ENCODE measurements at regions not wholly inside any gene's neighbourhood (a gene's known extent, or its start where the extent isn't known, plus 50 kb on each side); places are given as distances from the start of the nearest gene placed in this dataset.

DNA sequence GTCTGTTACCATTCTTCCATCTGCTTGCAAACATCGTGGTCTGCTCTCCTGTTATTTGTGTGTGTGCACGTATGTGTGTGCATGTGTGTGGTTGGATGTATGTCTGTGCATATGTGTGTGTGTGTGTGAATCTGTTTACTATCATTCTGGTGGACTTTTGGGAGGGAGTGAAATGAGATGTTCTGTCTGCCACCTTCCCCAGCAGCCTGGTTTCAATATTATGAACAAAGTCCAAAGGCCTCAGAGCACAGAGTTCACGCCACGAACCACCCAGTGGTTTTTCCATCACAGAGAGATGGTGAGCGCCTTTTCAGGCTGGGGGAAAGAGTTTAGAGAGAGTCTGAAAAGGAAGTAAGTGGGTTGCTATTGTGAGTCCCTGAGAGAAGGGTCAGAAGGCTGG is 67.1 kb upstream of the YWHAQ start:
- Histone ChIP-seq H3K79me2 (ENCODE audit: insufficient read depth, low read length) (no peaks in the 10 kb centered on the region), H3K4me3 (replicated peaks in 1 of 3; ENCODE audit: low read depth in 2 of 3, low read length in 3 of 3) (no peak overlapping the region), H3K9ac (ENCODE audit: insufficient read depth, low read length, poor library complexity, severe bottlenecking) (no peak overlapping the region), H4K20me1 (ENCODE audit: insufficient read depth, low read length) (no peaks in the 10 kb centered on the region), H3K4me1 (ENCODE audit: control insufficient read depth in 1 of 2, insufficient read depth in 2 of 2, low read length in 2 of 2) (peaks cover 11 to 29% of the 10 kb centered on the region in 2 donors), H2AFZ (ENCODE audit: insufficient read depth, low read depth, low read length, poor library complexity, severe bottlenecking) (no peak overlapping the region), H3K27me3 (ENCODE audit: control insufficient read depth in 2 of 2, insufficient read depth in 2 of 2, low read length in 2 of 2) (no peaks in the 10 kb centered on the region), H3K4me2 (replicated peaks; ENCODE audit: extremely low read depth, low read length, poor library complexity, severe bottlenecking) (no peak overlapping the region), H3K36me3 (replicated peaks in 1 of 2; ENCODE audit: control insufficient read depth in 1 of 2, insufficient read depth in 2 of 2, low read length in 2 of 2) (no peaks in the 10 kb centered on the region), H3K27ac (ENCODE audit: low read depth in 1 of 2, low read length in 2 of 2) (no peak overlapping the region), H3K9me3 (replicated peaks in 1 of 2; ENCODE audit: control insufficient read depth in 1 of 2, insufficient read depth in 1 of 2, low read length in 2 of 2) (no peaks in the 10 kb centered on the region)
- no peak overlapping the region for H3K27ac Mint-ChIP-seq
- peaks cover 20% of the 10 kb centered on the region for H3K4me1 Mint-ChIP-seq
- no peak overlapping the region for H3K4me3 Mint-ChIP-seq
- peaks cover 1 to 4% (median 3%) of the 10 kb centered on the region in 3 donors for H3K27me3 Mint-ChIP-seq (ENCODE audit: low read depth in 3 of 3)
- DNase-seq = no peak
- intact Hi-C loops (cut with micrococcal nuclease) = no loop called here
- H3K9me3 Mint-ChIP-seq = peaks cover 0 to 2% (median 0%) of the 10 kb centered on the region in 7 donors
- WGBS (ENCODE audit: insufficient coverage) = 61% methylated on average over 5 of the region's 5 CpGs
- TF ChIP-seq, protein P1, sequence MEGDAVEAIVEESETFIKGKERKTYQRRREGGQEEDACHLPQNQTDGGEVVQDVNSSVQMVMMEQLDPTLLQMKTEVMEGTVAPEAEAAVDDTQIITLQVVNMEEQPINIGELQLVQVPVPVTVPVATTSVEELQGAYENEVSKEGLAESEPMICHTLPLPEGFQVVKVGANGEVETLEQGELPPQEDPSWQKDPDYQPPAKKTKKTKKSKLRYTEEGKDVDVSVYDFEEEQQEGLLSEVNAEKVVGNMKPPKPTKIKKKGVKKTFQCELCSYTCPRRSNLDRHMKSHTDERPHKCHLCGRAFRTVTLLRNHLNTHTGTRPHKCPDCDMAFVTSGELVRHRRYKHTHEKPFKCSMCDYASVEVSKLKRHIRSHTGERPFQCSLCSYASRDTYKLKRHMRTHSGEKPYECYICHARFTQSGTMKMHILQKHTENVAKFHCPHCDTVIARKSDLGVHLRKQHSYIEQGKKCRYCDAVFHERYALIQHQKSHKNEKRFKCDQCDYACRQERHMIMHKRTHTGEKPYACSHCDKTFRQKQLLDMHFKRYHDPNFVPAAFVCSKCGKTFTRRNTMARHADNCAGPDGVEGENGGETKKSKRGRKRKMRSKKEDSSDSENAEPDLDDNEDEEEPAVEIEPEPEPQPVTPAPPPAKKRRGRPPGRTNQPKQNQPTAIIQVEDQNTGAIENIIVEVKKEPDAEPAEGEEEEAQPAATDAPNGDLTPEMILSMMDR (IDR thresholded peaks at IDR 0.05) = no peak
- H3K36me3 Mint-ChIP-seq = no peaks in the 10 kb centered on the region

DNA sequence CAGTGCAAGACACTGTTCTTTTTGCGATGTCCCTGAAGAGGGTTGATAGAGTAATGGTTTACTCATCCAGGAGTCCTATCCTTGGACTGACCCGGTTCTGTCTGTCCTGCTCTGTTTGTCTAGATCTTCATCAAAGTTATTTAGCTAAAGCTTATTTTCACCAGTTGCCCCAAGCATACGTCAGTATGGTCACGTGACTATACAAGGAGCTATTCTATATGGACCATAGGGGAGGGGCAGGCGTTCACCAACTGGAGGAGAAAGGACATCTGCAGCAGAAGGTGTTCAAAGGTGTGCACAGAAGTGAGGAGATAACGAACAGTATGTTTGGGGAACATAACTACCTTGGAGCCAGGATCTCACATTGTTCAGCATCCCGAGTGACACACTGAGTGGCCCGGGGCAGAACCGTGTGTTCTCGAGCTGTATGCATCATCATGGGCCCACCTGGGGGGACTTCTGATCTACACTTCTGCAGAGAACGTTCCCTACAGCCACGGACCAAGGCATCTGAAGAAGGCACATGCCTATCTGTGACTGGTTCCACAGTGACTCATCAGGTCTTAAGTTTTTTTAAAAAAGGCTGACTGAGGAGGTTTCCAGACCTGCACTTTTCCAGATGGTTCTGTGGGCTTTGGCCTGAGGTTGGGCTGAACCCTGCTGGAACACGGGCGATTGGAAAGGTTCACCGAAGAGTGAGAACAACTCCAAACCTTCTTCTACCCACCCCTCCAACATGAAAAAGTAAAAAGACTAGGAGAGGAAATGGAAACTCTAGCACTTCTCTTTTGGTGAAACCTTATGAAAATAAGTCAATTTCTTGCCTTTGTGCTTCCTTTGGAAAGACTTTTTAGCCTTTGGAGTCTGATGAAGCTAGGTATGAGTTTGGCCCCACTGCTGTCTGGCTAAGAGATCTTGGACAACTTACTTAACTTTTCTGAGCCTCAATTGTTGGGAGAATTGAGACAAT is 68.6 kb upstream of the YWHAQ start:
- peak overlapping the region in 1 of 2 donors; percentile 69 for H3K27ac ChIP-seq (ENCODE audit: low read depth in 1 of 2, low read length in 2 of 2)
- peak; percentile 33 to 57 (median 33) for DNase-seq
- Mint-ChIP-seq H3K27ac (peak overlapping the region; percentile 5 to 87 (median 62)), H3K4me3 (no peak overlapping the region), H3K4me1 (peaks cover 27% of the 10 kb centered on the region), H3K9me3 (peaks cover 0 to 2% (median 0%) of the 10 kb centered on the region in 7 donors), H3K36me3 (no peaks in the 10 kb centered on the region), H3K27me3 (ENCODE audit: low read depth in 3 of 3) (peaks cover 0 to 4% (median 0%) of the 10 kb centered on the region in 3 donors)
- no peaks in the 10 kb centered on the region for H3K27me3 ChIP-seq (ENCODE audit: control insufficient read depth in 2 of 2, insufficient read depth in 2 of 2, low read length in 2 of 2)
- 68% methylated on average over 7 of the region's 15 CpGs for WGBS (ENCODE audit: insufficient coverage)
- no peak overlapping the region for H3K4me3 ChIP-seq (replicated peaks in 1 of 3; ENCODE audit: low read depth in 2 of 3, low read length in 3 of 3)
- no peak overlapping the region for H3K4me2 ChIP-seq (replicated peaks; ENCODE audit: extremely low read depth, low read length, poor library complexity, severe bottlenecking)
- H2AFZ ChIP-seq (ENCODE audit: insufficient read depth, low read depth, low read length, poor library complexity, severe bottlenecking) = peak overlapping the region; percentile 25
- TF ChIP-seq, protein P1 (IDR thresholded peaks at IDR 0.05) = no peak
- no peaks in the 10 kb centered on the region for H3K36me3 ChIP-seq (replicated peaks in 1 of 2; ENCODE audit: control insufficient read depth in 1 of 2, insufficient read depth in 2 of 2, low read length in 2 of 2)
- H4K20me1 ChIP-seq (ENCODE audit: insufficient read depth, low read length) = no peaks in the 10 kb centered on the region
- intact Hi-C loops (cut with micrococcal nuclease) = loop anchor here in 1 of 2 donors (5.0 kb wide), 1 partner anchor 53 kb away; no protein-coding TSS in a partner anchor
- no peak overlapping the region for H3K9ac ChIP-seq (ENCODE audit: insufficient read depth, low read length, poor library complexity, severe bottlenecking)
- H3K9me3 ChIP-seq (replicated peaks in 1 of 2; ENCODE audit: control insufficient read depth in 1 of 2, insufficient read depth in 1 of 2, low read length in 2 of 2) = no peaks in the 10 kb centered on the region
- no peaks in the 10 kb centered on the region for H3K79me2 ChIP-seq (ENCODE audit: insufficient read depth, low read length)
- H3K4me1 ChIP-seq (ENCODE audit: control insufficient read depth in 1 of 2, insufficient read depth in 2 of 2, low read length in 2 of 2) = peaks cover 22 to 33% of the 10 kb centered on the region in 2 donors
